Caco-2 (cell line): ENCODE measurements at regions not wholly inside any gene's neighbourhood (a gene's known extent, or its start where the extent isn't known, plus 50 kb on each side); places are given as distances from the start of the nearest gene placed in this dataset.
"Not testable (repeated sequence)": the region's sequence is repeated elsewhere in the genome, so short reads cannot be mapped to it uniquely, and the experiment has no call there.

Source experiments
- BruUV-seq: library from RNA; stranded (reverse); fragments of 400-500 nt; replicated peaks from 2 replicates; lab custom pipeline; 2021; lab: Mats Ljungman, UMichigan
- CTCF ChIA-PET: fragments of 300-600 bp; sonication (Branson Sonifier 250); formaldehyde crosslinking; loops from one replicate; lab custom pipeline; 2022; ENCODE audit warnings: antibody characterized with exemption; lab: Charles Lee
- POLR2A ChIA-PET: fragments of 300-600 bp; sonication (Branson Sonifier 250); formaldehyde crosslinking; loops from one replicate; lab custom pipeline; 2022; ENCODE audit warnings: antibody characterized with exemption; lab: Charles Lee
- DNase-seq, 2 experiments: peaks; one replicate each; pipeline versions ENCODE4 v3.0.0 to v3.0.0-alpha.2; 2020 to 2022
- H3K27me3 ChIP-seq: replicated peaks from 2 replicates; pipeline ENCODE4 v1.6.0; 2011; ENCODE audit warnings: low read length; ENCODE audit not compliant: control insufficient read depth, insufficient read depth
- H3K36me3 ChIP-seq: 2 replicates; pipeline ENCODE4 v1.5.1; 2011; ENCODE audit warnings: low read length; ENCODE audit not compliant: control insufficient read depth, insufficient read depth
- H3K4me1 ChIP-seq: fragments of 250-450 bp; sonication (Bioruptor Pico); 2 replicates; pipeline ENCODE4 v1.5.1; 2020; ENCODE audit warnings: mild to moderate bottlenecking
- H3K4me3 ChIP-seq: 2 replicates; pipeline ENCODE4 v1.5.1; 2011; ENCODE audit warnings: low read depth, mild to moderate bottlenecking, control low read depth, low read length
- H3K9me3 ChIP-seq: fragments of 250-450 bp; sonication (Bioruptor Pico); 2 replicates; pipeline ENCODE4 v1.5.1; 2020; ENCODE audit warnings: mild to moderate bottlenecking, moderate library complexity
- H3K27ac Mint-ChIP-seq: one replicate; pipeline ENCODE4 v1.8.0; 2022; ENCODE audit warnings: mixed read lengths; ENCODE audit not compliant: unreplicated experiment
- H3K27me3 Mint-ChIP-seq: one replicate; pipeline ENCODE4 v1.8.0; 2022; ENCODE audit warnings: mixed read lengths; ENCODE audit not compliant: insufficient read depth, unreplicated experiment
- H3K36me3 Mint-ChIP-seq: one replicate; pipeline ENCODE4 v1.8.0; 2022; ENCODE audit warnings: mild to moderate bottlenecking, mixed read lengths; ENCODE audit not compliant: insufficient read depth, unreplicated experiment
- H3K4me1 Mint-ChIP-seq: one replicate; pipeline ENCODE4 v1.8.0; 2022; ENCODE audit warnings: low read depth, mixed read lengths; ENCODE audit not compliant: unreplicated experiment
- H3K4me3 Mint-ChIP-seq: one replicate; pipeline ENCODE4 v1.8.0; 2022; ENCODE audit warnings: mild to moderate bottlenecking, moderate library complexity, mixed read lengths; ENCODE audit not compliant: unreplicated experiment
- H3K9me3 Mint-ChIP-seq: one replicate; pipeline ENCODE4 v1.8.0; 2022; ENCODE audit warnings: mixed read lengths; ENCODE audit not compliant: unreplicated experiment
- CTCF ChIP-seq, 2 experiments: fragments of 200-600 bp in 1 of 2; IDR thresholded peaks; 1 replicate in 1 of 2; 2 replicates in 1 of 2; pipeline versions ENCODE4 v1.5.1 to v1.8.0; 2011 to 2022; ENCODE audit warnings: antibody characterized with exemption in 1 of 2, control low read depth in 1 of 2, inconsistent platforms in 1 of 2, low read depth in 1 of 2, low read length in 1 of 2, mild to moderate bottlenecking in 1 of 2, moderate library complexity in 1 of 2; ENCODE audit not compliant: insufficient read depth in 1 of 2, severe bottlenecking in 1 of 2, unreplicated experiment in 1 of 2
- intact Hi-C: fragments of 100-400 bp; cut with micrococcal nuclease; formaldehyde crosslinking; loops from one replicate; pipeline ENCODE4 v1.10.0; 2022; ENCODE audit not compliant: unreplicated experiment

- Mint-ChIP-seq H3K27me3 (no peaks in the 10 kb centered on the region), H3K4me1 (peaks cover 31% of the 10 kb centered on the region), H3K27ac (peak overlapping the region; percentile 70), H3K9me3 (no peaks in the 10 kb centered on the region), H3K4me3 (no peak overlapping the region), H3K36me3 (no peaks in the 10 kb centered on the region)
- peaks cover 18% of the 10 kb centered on the region for H3K4me1 ChIP-seq
- no peaks in the 10 kb centered on the region for H3K9me3 ChIP-seq
- TF ChIP-seq CTCF (IDR thresholded peaks at IDR 0.05; ENCODE audit: insufficient read depth in 1 of 2, low read depth in 1 of 2, low read length in 1 of 2, severe bottlenecking in 1 of 2, unreplicated experiment in 1 of 2) = no peak
- ChIA-PET CTCF (no interaction called here), POLR2A (interaction anchor here (0.5 to 1.0 kb wide), 4 partner anchors 9 to 109 kb away, joined by 3 read pairs; no protein-coding TSS in a partner anchor)
- H3K27me3 ChIP-seq = no peaks in the 10 kb centered on the region
- H3K36me3 ChIP-seq = no peaks in the 10 kb centered on the region
- BruUV-seq = no TSS peak
- H3K4me3 ChIP-seq = no peak overlapping the region
- peak in 1 of 2 experiments; percentile 22 for DNase-seq
- intact Hi-C loops = loop anchor here (5.0 to 10.0 kb wide), 2 partner anchors 71 to 193 kb away; no protein-coding TSS in a partner anchor
Measured at GRCh38 chr1:234891427-234891826, 237.2 kb downstream of the TOMM20 start.

GRCh38 chr1:234889643-234890042 is 239.0 kb downstream of the TOMM20 start:
- Histone ChIP-seq H3K27me3 (no peaks in the 10 kb centered on the region), H3K4me1 (peaks cover 18% of the 10 kb centered on the region), H3K9me3 (no peaks in the 10 kb centered on the region), H3K36me3 (no peaks in the 10 kb centered on the region), H3K4me3 (no peak overlapping the region)
- TF ChIP-seq CTCF (IDR thresholded peaks at IDR 0.05; ENCODE audit: insufficient read depth in 1 of 2, low read depth in 1 of 2, low read length in 1 of 2, severe bottlenecking in 1 of 2, unreplicated experiment in 1 of 2) = no peak
- no peak overlapping the region for H3K4me3 Mint-ChIP-seq
- H3K27ac Mint-ChIP-seq = peak overlapping the region; percentile 70
- ChIA-PET CTCF (no interaction called here), POLR2A (no interaction called here)
- peaks cover 32% of the 10 kb centered on the region for H3K4me1 Mint-ChIP-seq
- DNase-seq = no peak
- H3K9me3 Mint-ChIP-seq = no peaks in the 10 kb centered on the region
- no TSS peak for BruUV-seq
- no peaks in the 10 kb centered on the region for H3K27me3 Mint-ChIP-seq
- intact Hi-C loops = loop anchor here (5.0 to 10.0 kb wide), 2 partner anchors 73 to 195 kb away; no protein-coding TSS in a partner anchor
- H3K36me3 Mint-ChIP-seq = no peaks in the 10 kb centered on the region

- BruUV-seq, H3K36me3 ChIP-seq, H3K9me3 ChIP-seq, H3K27me3 Mint-ChIP-seq, H3K27me3 ChIP-seq, H3K27ac Mint-ChIP-seq, intact Hi-C loops, H3K9me3 Mint-ChIP-seq, POLR2A ChIA-PET, H3K4me3 Mint-ChIP-seq, H3K4me3 ChIP-seq, CTCF ChIA-PET, H3K36me3 Mint-ChIP-seq, DNase-seq: not testable (repeated sequence)
- H3K4me1 Mint-ChIP-seq = peaks cover 32% of the 10 kb centered on the region
- peaks cover 18% of the 10 kb centered on the region for H3K4me1 ChIP-seq
Measured at GRCh38 chr1:234888247-234888646, 240.4 kb downstream of the TOMM20 start.
